ENCODE measurements at regions not wholly inside any gene's neighbourhood (a gene's known extent, or its start where the extent isn't known, plus 50 kb on each side); places are given as distances from the start of the nearest gene placed in this dataset.
"Not testable (repeated sequence)": the region's sequence is repeated elsewhere in the genome, so short reads cannot be mapped to it uniquely, and the experiment has no call there.

DNA sequence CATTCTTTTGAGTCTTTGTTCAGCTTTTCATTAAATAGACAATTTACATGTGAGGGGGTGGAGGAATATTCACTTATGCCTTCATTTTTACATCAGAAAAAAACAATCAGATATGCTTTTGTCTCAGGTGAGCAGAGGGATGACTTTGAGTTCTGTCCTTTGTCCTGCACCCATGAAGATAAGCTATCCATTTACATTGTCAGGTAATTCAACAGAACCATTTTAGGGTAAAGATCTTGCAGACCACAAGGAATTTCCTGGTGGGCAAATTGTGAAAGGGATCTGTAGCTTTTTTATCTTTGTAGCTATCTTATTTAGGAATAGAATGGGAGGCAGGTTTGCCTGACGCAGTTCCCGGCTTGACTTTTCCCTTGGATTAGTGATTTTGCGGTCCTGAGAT is 242.7 kb upstream of the IRF2BP2 start:
- ChIA-PET CTCF (interaction anchor here (0.6 kb wide), 1 partner anchor 527 kb away, joined by 3 read pairs; no protein-coding TSS in a partner anchor), POLR2A (no interaction called here)
- intact Hi-C loops (cut with micrococcal nuclease) = no loop called here
- H3K9me3 Mint-ChIP-seq (ENCODE audit: unreplicated experiment) = no peaks in the 10 kb centered on the region
- TF ChIP-seq, protein P1, sequence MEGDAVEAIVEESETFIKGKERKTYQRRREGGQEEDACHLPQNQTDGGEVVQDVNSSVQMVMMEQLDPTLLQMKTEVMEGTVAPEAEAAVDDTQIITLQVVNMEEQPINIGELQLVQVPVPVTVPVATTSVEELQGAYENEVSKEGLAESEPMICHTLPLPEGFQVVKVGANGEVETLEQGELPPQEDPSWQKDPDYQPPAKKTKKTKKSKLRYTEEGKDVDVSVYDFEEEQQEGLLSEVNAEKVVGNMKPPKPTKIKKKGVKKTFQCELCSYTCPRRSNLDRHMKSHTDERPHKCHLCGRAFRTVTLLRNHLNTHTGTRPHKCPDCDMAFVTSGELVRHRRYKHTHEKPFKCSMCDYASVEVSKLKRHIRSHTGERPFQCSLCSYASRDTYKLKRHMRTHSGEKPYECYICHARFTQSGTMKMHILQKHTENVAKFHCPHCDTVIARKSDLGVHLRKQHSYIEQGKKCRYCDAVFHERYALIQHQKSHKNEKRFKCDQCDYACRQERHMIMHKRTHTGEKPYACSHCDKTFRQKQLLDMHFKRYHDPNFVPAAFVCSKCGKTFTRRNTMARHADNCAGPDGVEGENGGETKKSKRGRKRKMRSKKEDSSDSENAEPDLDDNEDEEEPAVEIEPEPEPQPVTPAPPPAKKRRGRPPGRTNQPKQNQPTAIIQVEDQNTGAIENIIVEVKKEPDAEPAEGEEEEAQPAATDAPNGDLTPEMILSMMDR (IDR thresholded peaks at IDR 0.05; ENCODE audit: unreplicated experiment) = no peak
- no peaks in the 10 kb centered on the region for H3K27me3 Mint-ChIP-seq (ENCODE audit: insufficient read depth, unreplicated experiment)
- no peak for DNase-seq (ENCODE audit: unreplicated experiment)
- no TSS peak for BruUV-seq (replicated peaks)
- H3K27ac Mint-ChIP-seq (ENCODE audit: low read depth, unreplicated experiment) = no peak overlapping the region
- peaks cover 19% of the 10 kb centered on the region for H3K4me1 Mint-ChIP-seq (ENCODE audit: insufficient read depth, unreplicated experiment)
- H3K4me3 Mint-ChIP-seq (ENCODE audit: unreplicated experiment) = no peak overlapping the region
- H3K36me3 Mint-ChIP-seq (ENCODE audit: insufficient read depth, unreplicated experiment) = no peaks in the 10 kb centered on the region

GRCh38 chr1:234851450-234852438 is 241.8 kb upstream of the IRF2BP2 start:
- H3K27ac Mint-ChIP-seq (ENCODE audit: low read depth, unreplicated experiment) = no peak overlapping the region
- ChIA-PET POLR2A (interaction anchor here (1.0 kb wide), 1 partner anchor 16 kb away, joined by 3 read pairs; no protein-coding TSS in a partner anchor), CTCF (interaction anchor here (0.6 kb wide), 1 partner anchor 526 kb away, joined by 3 read pairs; no protein-coding TSS in a partner anchor)
- H3K4me1 Mint-ChIP-seq (ENCODE audit: insufficient read depth, unreplicated experiment) = peaks cover 19% of the 10 kb centered on the region
- DNase-seq (ENCODE audit: unreplicated experiment) = peak; percentile 45
- no peaks in the 10 kb centered on the region for H3K27me3 Mint-ChIP-seq (ENCODE audit: insufficient read depth, unreplicated experiment)
- no peaks in the 10 kb centered on the region for H3K9me3 Mint-ChIP-seq (ENCODE audit: unreplicated experiment)
- no peak overlapping the region for H3K4me3 Mint-ChIP-seq (ENCODE audit: unreplicated experiment)
- intact Hi-C loops (cut with micrococcal nuclease) = no loop called here
- TF ChIP-seq, protein P1 (IDR thresholded peaks at IDR 0.05; ENCODE audit: unreplicated experiment) = no peak
- BruUV-seq (replicated peaks) = no TSS peak
- no peaks in the 10 kb centered on the region for H3K36me3 Mint-ChIP-seq (ENCODE audit: insufficient read depth, unreplicated experiment)

- Mint-ChIP-seq H3K36me3 (ENCODE audit: insufficient read depth, unreplicated experiment) (no peaks in the 10 kb centered on the region), H3K27ac (ENCODE audit: low read depth, unreplicated experiment) (no peak overlapping the region), H3K4me3 (ENCODE audit: unreplicated experiment) (no peak overlapping the region), H3K27me3 (ENCODE audit: insufficient read depth, unreplicated experiment) (no peaks in the 10 kb centered on the region), H3K4me1 (ENCODE audit: insufficient read depth, unreplicated experiment) (peaks cover 19% of the 10 kb centered on the region), H3K9me3 (ENCODE audit: unreplicated experiment) (no peaks in the 10 kb centered on the region)
- TF ChIP-seq, protein P1 (IDR thresholded peaks at IDR 0.05; ENCODE audit: unreplicated experiment) = no peak
- intact Hi-C loops (cut with micrococcal nuclease) = no loop called here
- DNase-seq (ENCODE audit: unreplicated experiment) = no peak
- BruUV-seq (replicated peaks) = no TSS peak
- POLR2A ChIA-PET = interaction anchor here (0.8 to 1.2 kb wide), 3 partner anchors 9 to 148 kb away, joined by 3 read pairs; no protein-coding TSS in a partner anchor
- CTCF ChIA-PET = interaction anchor here (0.5 to 0.9 kb wide), 2 partner anchors 17 to 372 kb away, joined by 3 to 4 read pairs; no protein-coding TSS in a partner anchor
These were observed 239.9 kb upstream of the IRF2BP2 start for GRCh38 chr1:234849832-234850231.

DNA sequence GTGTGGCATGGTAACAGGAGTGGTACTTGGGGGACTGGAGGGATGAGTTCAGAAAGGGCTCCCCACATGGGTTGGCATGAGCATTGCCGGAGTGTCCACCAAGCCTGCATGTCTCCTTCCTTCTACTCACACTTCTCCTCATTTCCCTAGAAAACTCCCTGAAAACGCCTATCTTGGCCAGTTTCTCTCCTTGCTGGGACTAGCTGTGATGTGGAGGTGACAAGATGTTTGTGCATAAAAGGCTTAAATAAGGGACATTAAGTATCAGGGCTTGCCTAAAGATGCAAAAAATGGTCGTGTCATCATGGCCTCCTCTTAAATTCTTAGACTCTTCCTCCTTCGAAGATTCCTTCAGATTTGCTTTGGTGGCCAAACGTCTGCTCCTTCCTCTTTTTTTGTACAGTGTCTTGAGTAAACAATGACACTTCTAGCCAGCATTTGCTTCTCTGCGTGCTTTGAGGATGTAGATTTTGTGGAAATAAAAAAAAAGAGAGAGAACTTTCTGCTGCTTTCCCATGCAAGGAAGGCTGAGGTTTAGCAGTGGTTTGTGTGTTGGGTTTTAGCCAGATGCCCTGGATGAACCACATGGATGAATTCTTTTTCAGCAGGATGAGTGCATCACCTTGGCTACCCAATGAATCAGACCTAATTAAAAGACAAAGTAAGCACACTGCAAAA is 239.1 kb upstream of the IRF2BP2 start:
- no peaks in the 10 kb centered on the region for H3K9me3 Mint-ChIP-seq (ENCODE audit: unreplicated experiment)
- intact Hi-C loops (cut with micrococcal nuclease) = no loop called here
- H3K27me3 Mint-ChIP-seq (ENCODE audit: insufficient read depth, unreplicated experiment) = no peaks in the 10 kb centered on the region
- no TSS peak for BruUV-seq (replicated peaks)
- TF ChIP-seq, protein P1 (IDR thresholded peaks at IDR 0.05; ENCODE audit: unreplicated experiment) = no peak
- DNase-seq (ENCODE audit: unreplicated experiment) = peak; percentile 37
- no peaks in the 10 kb centered on the region for H3K36me3 Mint-ChIP-seq (ENCODE audit: insufficient read depth, unreplicated experiment)
- no peak overlapping the region for H3K4me3 Mint-ChIP-seq (ENCODE audit: unreplicated experiment)
- peaks cover 19% of the 10 kb centered on the region for H3K4me1 Mint-ChIP-seq (ENCODE audit: insufficient read depth, unreplicated experiment)
- CTCF ChIA-PET = interaction anchor here (0.9 kb wide), 1 partner anchor 18 kb away, joined by 4 read pairs; no protein-coding TSS in a partner anchor
- POLR2A ChIA-PET = interaction anchor here (0.5 kb wide), 1 partner anchor 103 kb away, joined by 3 read pairs; no protein-coding TSS in a partner anchor
- no peak overlapping the region for H3K27ac Mint-ChIP-seq (ENCODE audit: low read depth, unreplicated experiment)

DNA sequence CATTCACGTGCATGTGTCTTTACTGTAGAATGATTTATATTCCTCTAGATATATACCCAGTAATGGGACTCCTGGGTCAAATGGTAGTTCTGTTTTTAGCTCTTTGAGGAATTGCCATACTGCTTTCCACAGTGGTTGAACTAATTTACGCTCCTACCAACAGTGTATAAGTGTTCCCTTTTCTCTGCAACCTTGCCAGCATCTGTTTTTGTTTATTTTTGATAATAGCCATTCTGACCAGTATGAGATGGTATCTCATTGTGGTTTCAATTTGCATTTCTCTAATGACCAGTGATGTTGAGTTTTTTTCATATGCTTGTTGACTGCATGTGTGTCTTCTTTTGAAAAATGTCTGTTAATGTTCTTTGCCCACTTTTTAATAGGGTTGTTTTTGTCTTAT is 236.8 kb upstream of the IRF2BP2 start:
- H3K27ac Mint-ChIP-seq (ENCODE audit: low read depth, unreplicated experiment); DNase-seq (ENCODE audit: unreplicated experiment); intact Hi-C loops (cut with micrococcal nuclease); H3K27me3 Mint-ChIP-seq (ENCODE audit: insufficient read depth, unreplicated experiment); H3K4me3 Mint-ChIP-seq (ENCODE audit: unreplicated experiment); H3K36me3 Mint-ChIP-seq (ENCODE audit: insufficient read depth, unreplicated experiment); H3K9me3 Mint-ChIP-seq (ENCODE audit: unreplicated experiment); BruUV-seq (replicated peaks): not testable (repeated sequence)
- POLR2A ChIA-PET = interaction anchor here (1.7 kb wide), 1 partner anchor 15 kb away, joined by 4 read pairs; no protein-coding TSS in a partner anchor
- peaks cover 11% of the 10 kb centered on the region for H3K4me1 Mint-ChIP-seq (ENCODE audit: insufficient read depth, unreplicated experiment)
- CTCF ChIA-PET = interaction anchor here (0.6 to 1.0 kb wide), 2 partner anchors 24 to 237 kb away, joined by 3 to 5 read pairs; no protein-coding TSS in a partner anchor
